Activated naive CD4-positive, alpha-beta T cell treated with anti-CD3 and anti-CD28 coated beads for 36 hours (primary cell): ENCODE measurements at regions not wholly inside any gene's neighbourhood (a gene's known extent, or its start where the extent isn't known, plus 50 kb on each side); places are given as distances from the start of the nearest gene placed in this dataset.
A peak's percentile ranks its signal among the peaks of the same experiment; 100 is the strongest.
"Not testable (repeated sequence)": the region's sequence is repeated elsewhere in the genome, so short reads cannot be mapped to it uniquely, and the experiment has no call there.

Experiments used
- CTCF ChIA-PET: fragments of 350-600 bp; sonication (Branson Sonifier 250); formaldehyde crosslinking; loops from one replicate; lab custom pipeline; 2021; ENCODE audit warnings: antibody characterized with exemption; lab: Charles Lee
- DNase-seq: peaks from one replicate; pipeline ENCODE4 v3.0.0-alpha.2; 2020
- H3K27ac Mint-ChIP-seq: one replicate; pipeline ENCODE4 v1.8.0; 2021; ENCODE audit warnings: mild to moderate bottlenecking, mixed read lengths
- H3K27me3 Mint-ChIP-seq: one replicate; pipeline ENCODE4 v1.8.0; 2021; ENCODE audit warnings: low read depth, mixed read lengths
- H3K36me3 Mint-ChIP-seq: one replicate; pipeline ENCODE4 v1.8.0; 2021; ENCODE audit warnings: low read depth, mixed read lengths
- H3K4me1 Mint-ChIP-seq: one replicate; pipeline ENCODE4 v1.8.0; 2021; ENCODE audit warnings: low read depth, mixed read lengths
- H3K4me3 Mint-ChIP-seq: one replicate; pipeline ENCODE4 v1.8.0; 2021; ENCODE audit warnings: mild to moderate bottlenecking, moderate library complexity, mixed read lengths
- H3K9me3 Mint-ChIP-seq: one replicate; pipeline ENCODE4 v1.8.0; 2021; ENCODE audit warnings: mixed read lengths
- intact Hi-C: fragments of 100-400 bp; cut with micrococcal nuclease; formaldehyde crosslinking; loops from one replicate; pipeline ENCODE4 v1.15.1; 2023

- intact Hi-C loops = no loop called here
- Mint-ChIP-seq H3K4me1 (peaks cover 2% of the 10 kb centered on the region), H3K36me3 (no peaks in the 10 kb centered on the region), H3K27ac (no peak overlapping the region), H3K27me3 (peaks cover 5% of the 10 kb centered on the region), H3K4me3 (no peak overlapping the region), H3K9me3 (no peaks in the 10 kb centered on the region)
- CTCF ChIA-PET = interaction anchor here (1.0 kb wide), 1 partner anchor 18 kb away, joined by 5 read pairs; no protein-coding TSS in a partner anchor
- DNase-seq = no peak
Measured at GRCh38 chr4:112748352-112748878, 111.5 kb downstream of the LARP7 start.

- intact Hi-C loops, H3K9me3 Mint-ChIP-seq, H3K27ac Mint-ChIP-seq, H3K36me3 Mint-ChIP-seq, H3K4me3 Mint-ChIP-seq, H3K4me1 Mint-ChIP-seq, H3K27me3 Mint-ChIP-seq, DNase-seq: not testable (repeated sequence)
- CTCF ChIA-PET = interaction anchor here (3.3 kb wide), 1 partner anchor 14 kb away, joined by 18 read pairs; no protein-coding TSS in a partner anchor
Measured at GRCh38 chr4:112750749-112751148, 113.8 kb downstream of the LARP7 start.

- Mint-ChIP-seq H3K27me3 (peaks cover 3% of the 10 kb centered on the region), H3K4me3 (no peak overlapping the region), H3K9me3 (no peaks in the 10 kb centered on the region), H3K36me3 (no peaks in the 10 kb centered on the region), H3K4me1 (peaks cover 2% of the 10 kb centered on the region), H3K27ac (no peak overlapping the region)
- DNase-seq = no peak
- intact Hi-C loops = no loop called here
- CTCF ChIA-PET = interaction anchor here (0.7 to 3.3 kb wide), 2 partner anchors 13 to 120 kb away, joined by 3 to 18 read pairs; no protein-coding TSS in a partner anchor
Measured at GRCh38 chr4:112751447-112751846, 114.5 kb downstream of the LARP7 start.

GRCh38 chr4:112752061-112752460, 115.1 kb downstream of the LARP7 start:
- CTCF ChIA-PET = interaction anchor here (0.7 to 3.3 kb wide), 2 partner anchors 13 to 95 kb away, joined by 3 to 18 read pairs; no protein-coding TSS in a partner anchor
- Mint-ChIP-seq H3K27ac (no peak overlapping the region), H3K4me1 (peaks cover 2% of the 10 kb centered on the region), H3K36me3 (no peaks in the 10 kb centered on the region), H3K9me3 (no peaks in the 10 kb centered on the region), H3K27me3 (peaks cover 3% of the 10 kb centered on the region), H3K4me3 (no peak overlapping the region)
- DNase-seq = no peak
- intact Hi-C loops = no loop called here

GRCh38 chr4:112752510-112752909, 115.6 kb downstream of the LARP7 start:
- intact Hi-C loops = no loop called here
- H3K9me3 Mint-ChIP-seq = no peaks in the 10 kb centered on the region
- peaks cover 3% of the 10 kb centered on the region for H3K27me3 Mint-ChIP-seq
- CTCF ChIA-PET = interaction anchor here (0.7 to 3.3 kb wide), 2 partner anchors 12 to 96 kb away, joined by 3 to 18 read pairs; no protein-coding TSS in a partner anchor
- no peaks in the 10 kb centered on the region for H3K36me3 Mint-ChIP-seq
- no peak overlapping the region for H3K27ac Mint-ChIP-seq
- DNase-seq = no peak
- H3K4me1 Mint-ChIP-seq = no peaks in the 10 kb centered on the region
- H3K4me3 Mint-ChIP-seq = no peak overlapping the region

GRCh38 chr4:112753333-112753732, 116.4 kb downstream of the LARP7 start:
- intact Hi-C loops = no loop called here
- CTCF ChIA-PET = interaction anchor here (1.7 to 3.3 kb wide), 2 partner anchors 9 to 11 kb away, joined by 5 to 18 read pairs; no protein-coding TSS in a partner anchor
- H3K4me1 Mint-ChIP-seq = no peaks in the 10 kb centered on the region
- no peak overlapping the region for H3K4me3 Mint-ChIP-seq
- no peaks in the 10 kb centered on the region for H3K36me3 Mint-ChIP-seq
- no peak for DNase-seq
- H3K9me3 Mint-ChIP-seq = no peaks in the 10 kb centered on the region
- no peak overlapping the region for H3K27ac Mint-ChIP-seq
- peaks cover 2% of the 10 kb centered on the region for H3K27me3 Mint-ChIP-seq

GRCh38 chr4:112759313-112759712, 122.4 kb downstream of the LARP7 start:
- DNase-seq = no peak
- intact Hi-C loops = no loop called here
- no peaks in the 10 kb centered on the region for H3K4me1 Mint-ChIP-seq
- CTCF ChIA-PET = interaction anchor here (0.9 to 1.1 kb wide), 4 partner anchors 17 to 130 kb away, joined by 3 to 4 read pairs (median 3); no protein-coding TSS in a partner anchor
- no peaks in the 10 kb centered on the region for H3K36me3 Mint-ChIP-seq
- H3K27ac Mint-ChIP-seq = no peak overlapping the region
- peaks cover 3% of the 10 kb centered on the region for H3K27me3 Mint-ChIP-seq
- H3K9me3 Mint-ChIP-seq = no peaks in the 10 kb centered on the region
- H3K4me3 Mint-ChIP-seq = no peak overlapping the region

GRCh38 chr4:112765317-112765974, 128.5 kb downstream of the LARP7 start:
- no peak for DNase-seq
- Mint-ChIP-seq H3K27me3 (peaks cover 3% of the 10 kb centered on the region), H3K36me3 (no peaks in the 10 kb centered on the region), H3K4me3 (no peak overlapping the region), H3K27ac (no peak overlapping the region), H3K4me1 (no peaks in the 10 kb centered on the region), H3K9me3 (no peaks in the 10 kb centered on the region)
- intact Hi-C loops = loop anchor here (5.0 to 10.0 kb wide), 3 partner anchors 438 to 531 kb away; partner anchors contain the start of gene AP1AR
- CTCF ChIA-PET = interaction anchor here (0.6 to 5.7 kb wide), 52 partner anchors 9 to 741 kb away, joined by 3 to 70 read pairs (median 4); partner anchors contain the start of genes LARP7 and ZGRF1

GRCh38 chr4:112766422-112766821, 129.5 kb downstream of the LARP7 start:
- no peaks in the 10 kb centered on the region for H3K4me1 Mint-ChIP-seq
- peak; percentile 40 for DNase-seq
- H3K9me3 Mint-ChIP-seq = no peaks in the 10 kb centered on the region
- H3K4me3 Mint-ChIP-seq = no peak overlapping the region
- H3K36me3 Mint-ChIP-seq = no peaks in the 10 kb centered on the region
- CTCF ChIA-PET = interaction anchor here (0.7 to 5.7 kb wide), 15 partner anchors 9 to 671 kb away, joined by 3 to 70 read pairs (median 5); partner anchors contain the start of genes LARP7 and ZGRF1
- intact Hi-C loops = loop anchor here (1.0 to 10.0 kb wide), 6 partner anchors 52 to 532 kb away; partner anchors contain the start of gene AP1AR
- no peak overlapping the region for H3K27ac Mint-ChIP-seq
- peaks cover 3% of the 10 kb centered on the region for H3K27me3 Mint-ChIP-seq

- Mint-ChIP-seq H3K27me3 (no peaks in the 10 kb centered on the region), H3K27ac (no peak overlapping the region), H3K4me1 (no peaks in the 10 kb centered on the region), H3K4me3 (no peak overlapping the region), H3K36me3 (no peaks in the 10 kb centered on the region), H3K9me3 (no peaks in the 10 kb centered on the region)
- intact Hi-C loops = loop anchor here (2.0 to 10.0 kb wide), 5 partner anchors 51 to 533 kb away; partner anchors contain the start of gene AP1AR
- CTCF ChIA-PET = interaction anchor here (1.8 kb wide), 1 partner anchor 8 kb away, joined by 5 read pairs; no protein-coding TSS in a partner anchor
- no peak for DNase-seq
Measured at GRCh38 chr4:112767386-112767785, 130.4 kb downstream of the LARP7 start.

GRCh38 chr4:112770114-112770513, 133.2 kb downstream of the LARP7 start:
- no peaks in the 10 kb centered on the region for H3K9me3 Mint-ChIP-seq
- H3K36me3 Mint-ChIP-seq = no peaks in the 10 kb centered on the region
- H3K27ac Mint-ChIP-seq = no peak overlapping the region
- H3K4me3 Mint-ChIP-seq = no peak overlapping the region
- intact Hi-C loops = no loop called here
- no peaks in the 10 kb centered on the region for H3K27me3 Mint-ChIP-seq
- DNase-seq = no peak
- no peaks in the 10 kb centered on the region for H3K4me1 Mint-ChIP-seq
- CTCF ChIA-PET = no interaction called here

- H3K27me3 Mint-ChIP-seq = no peaks in the 10 kb centered on the region
- H3K4me1 Mint-ChIP-seq = no peaks in the 10 kb centered on the region
- H3K4me3 Mint-ChIP-seq = no peak overlapping the region
- H3K9me3 Mint-ChIP-seq = no peaks in the 10 kb centered on the region
- DNase-seq = no peak
- H3K36me3 Mint-ChIP-seq = no peaks in the 10 kb centered on the region
- CTCF ChIA-PET = interaction anchor here (0.6 to 1.8 kb wide), 7 partner anchors 9 to 164 kb away, joined by 3 to 7 read pairs (median 5); no protein-coding TSS in a partner anchor
- H3K27ac Mint-ChIP-seq = no peak overlapping the region
- intact Hi-C loops = no loop called here
Measured at GRCh38 chr4:112775801-112776200, 138.9 kb downstream of the LARP7 start.
